DND-41 (cell line): ENCODE measurements at regions not wholly inside any gene's neighbourhood (a gene's known extent, or its start where the extent isn't known, plus 50 kb on each side); places are given as distances from the start of the nearest gene placed in this dataset.

Experiments used
- ATAC-seq: fragments of 200-7000 bp; cut with Tn5 transposase; 3 replicates; pipeline ENCODE4 v1.9.1; 2021; ENCODE audit warnings: low read depth; ENCODE audit not compliant: insufficient read depth
- DNase-seq: peaks from one replicate; pipeline ENCODE4 v3.0.0-alpha.2; 2020
- H2AFZ ChIP-seq: 2 replicates; pipeline ENCODE4 v1.6.0; 2012; ENCODE audit warnings: low read depth, low read length
- H3K27ac ChIP-seq: 2 replicates; pipeline ENCODE4 v1.5.1; 2012; ENCODE audit warnings: low read length, inconsistent platforms
- H3K27me3 ChIP-seq: fragments of 200-600 bp; sonication (generic); 2 replicates; pipeline ENCODE4 v1.6.0; 2012; ENCODE audit warnings: low read length, mild to moderate bottlenecking, inconsistent platforms; ENCODE audit not compliant: insufficient read depth, poor library complexity
- H3K36me3 ChIP-seq: 2 replicates; pipeline ENCODE4 v1.5.1; 2012; ENCODE audit warnings: low read length, inconsistent platforms; ENCODE audit not compliant: insufficient read depth
- H3K4me1 ChIP-seq: 2 replicates; pipeline ENCODE4 v1.5.1; 2012; ENCODE audit warnings: mild to moderate bottlenecking, low read length; ENCODE audit not compliant: insufficient read depth
- H3K4me2 ChIP-seq: 2 replicates; pipeline ENCODE4 v1.6.0; 2012; ENCODE audit warnings: mild to moderate bottlenecking, moderate library complexity, low read length, inconsistent platforms; ENCODE audit not compliant: insufficient read depth
- H3K4me3 ChIP-seq, 2 experiments: fragments of 200-600 bp in 1 of 2; shearing (Covaris generic) in 1 of 2; 2 replicates each; pipeline ENCODE4 v1.5.1; 2012 to 2016; ENCODE audit warnings: inconsistent platforms in 2 of 2, low read length in 2 of 2, mild to moderate bottlenecking in 2 of 2, low read depth in 1 of 2, moderate library complexity in 1 of 2
- H3K79me2 ChIP-seq: 2 replicates; pipeline ENCODE4 v1.6.0; 2012; ENCODE audit warnings: low read length, inconsistent platforms; ENCODE audit not compliant: insufficient read depth
- H3K9ac ChIP-seq: 2 replicates; pipeline ENCODE4 v1.6.0; 2012; ENCODE audit warnings: low read depth, mild to moderate bottlenecking, inconsistent platforms, low read length, moderate library complexity
- H3K9me3 ChIP-seq: 2 replicates; pipeline ENCODE4 v1.5.1; 2012; ENCODE audit warnings: low read length, moderate library complexity, mild to moderate bottlenecking, inconsistent platforms; ENCODE audit not compliant: insufficient read depth, severe bottlenecking
- H4K20me1 ChIP-seq: 2 replicates; pipeline ENCODE4 v1.6.0; 2012; ENCODE audit warnings: low read length; ENCODE audit not compliant: insufficient read depth
- EZH2 ChIP-seq: IDR thresholded peaks from 3 replicates; pipeline ENCODE4 v1.6.1; 2012; ENCODE audit warnings: borderline replicate concordance, low read depth, mild to moderate bottlenecking, moderate library complexity, low read length, inconsistent platforms; ENCODE audit not compliant: severe bottlenecking
- TF ChIP-seq, protein P1 (sequence below): IDR thresholded peaks from 2 replicates; pipeline ENCODE4 v1.5.1; 2012; ENCODE audit warnings: borderline replicate concordance, low read length, moderate library complexity, mild to moderate bottlenecking; ENCODE audit not compliant: poor library complexity, severe bottlenecking; ENCODE audit errors: extremely low read depth

DNA sequence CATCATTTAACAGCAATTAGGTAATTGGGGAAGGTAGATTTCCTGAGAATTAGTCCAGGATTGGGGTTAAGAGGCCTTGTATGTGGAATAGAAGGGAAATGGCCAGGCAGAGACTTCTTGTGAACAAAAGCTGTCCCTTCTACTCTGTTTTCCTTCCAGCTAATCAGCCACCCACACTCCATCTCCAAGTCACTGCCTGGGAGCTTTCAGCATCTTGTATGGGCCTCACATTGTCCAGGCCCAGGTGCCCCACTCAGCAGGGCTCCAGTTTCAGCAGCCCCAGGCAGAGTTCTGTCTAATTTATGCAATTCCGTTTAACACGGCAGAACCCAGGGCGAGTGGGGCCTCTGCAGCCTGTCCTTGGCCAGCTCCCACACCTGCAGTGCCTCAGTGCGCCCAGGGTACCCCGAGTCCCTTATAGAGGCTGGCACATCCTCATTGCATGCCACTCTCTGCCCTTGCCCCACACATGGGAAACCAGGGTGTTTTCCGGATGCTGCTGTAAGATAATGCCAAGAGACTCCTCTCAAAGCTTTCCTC is 113.0 kb downstream of the EDN3 start:
- TF ChIP-seq EZH2 = no peak
- TF ChIP-seq, protein P1, sequence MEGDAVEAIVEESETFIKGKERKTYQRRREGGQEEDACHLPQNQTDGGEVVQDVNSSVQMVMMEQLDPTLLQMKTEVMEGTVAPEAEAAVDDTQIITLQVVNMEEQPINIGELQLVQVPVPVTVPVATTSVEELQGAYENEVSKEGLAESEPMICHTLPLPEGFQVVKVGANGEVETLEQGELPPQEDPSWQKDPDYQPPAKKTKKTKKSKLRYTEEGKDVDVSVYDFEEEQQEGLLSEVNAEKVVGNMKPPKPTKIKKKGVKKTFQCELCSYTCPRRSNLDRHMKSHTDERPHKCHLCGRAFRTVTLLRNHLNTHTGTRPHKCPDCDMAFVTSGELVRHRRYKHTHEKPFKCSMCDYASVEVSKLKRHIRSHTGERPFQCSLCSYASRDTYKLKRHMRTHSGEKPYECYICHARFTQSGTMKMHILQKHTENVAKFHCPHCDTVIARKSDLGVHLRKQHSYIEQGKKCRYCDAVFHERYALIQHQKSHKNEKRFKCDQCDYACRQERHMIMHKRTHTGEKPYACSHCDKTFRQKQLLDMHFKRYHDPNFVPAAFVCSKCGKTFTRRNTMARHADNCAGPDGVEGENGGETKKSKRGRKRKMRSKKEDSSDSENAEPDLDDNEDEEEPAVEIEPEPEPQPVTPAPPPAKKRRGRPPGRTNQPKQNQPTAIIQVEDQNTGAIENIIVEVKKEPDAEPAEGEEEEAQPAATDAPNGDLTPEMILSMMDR = no peak
- no peak overlapping the region for H3K27ac ChIP-seq
- no peaks in the 10 kb centered on the region; the same call in 1 of the 2 replicates for H4K20me1 ChIP-seq
- no peaks in the 10 kb centered on the region for H3K9me3 ChIP-seq
- ATAC-seq (no peak), DNase-seq (no peak)
- no peaks in the 10 kb centered on the region for H3K79me2 ChIP-seq
- no peak overlapping the region for H2AFZ ChIP-seq
- no peaks in the 10 kb centered on the region for H3K36me3 ChIP-seq
- no peak overlapping the region for H3K4me2 ChIP-seq
- H3K27me3 ChIP-seq = peaks cover 18% of the 10 kb centered on the region
- no peak overlapping the region for H3K4me3 ChIP-seq
- no peaks in the 10 kb centered on the region for H3K4me1 ChIP-seq
- no peak overlapping the region for H3K9ac ChIP-seq

DNA sequence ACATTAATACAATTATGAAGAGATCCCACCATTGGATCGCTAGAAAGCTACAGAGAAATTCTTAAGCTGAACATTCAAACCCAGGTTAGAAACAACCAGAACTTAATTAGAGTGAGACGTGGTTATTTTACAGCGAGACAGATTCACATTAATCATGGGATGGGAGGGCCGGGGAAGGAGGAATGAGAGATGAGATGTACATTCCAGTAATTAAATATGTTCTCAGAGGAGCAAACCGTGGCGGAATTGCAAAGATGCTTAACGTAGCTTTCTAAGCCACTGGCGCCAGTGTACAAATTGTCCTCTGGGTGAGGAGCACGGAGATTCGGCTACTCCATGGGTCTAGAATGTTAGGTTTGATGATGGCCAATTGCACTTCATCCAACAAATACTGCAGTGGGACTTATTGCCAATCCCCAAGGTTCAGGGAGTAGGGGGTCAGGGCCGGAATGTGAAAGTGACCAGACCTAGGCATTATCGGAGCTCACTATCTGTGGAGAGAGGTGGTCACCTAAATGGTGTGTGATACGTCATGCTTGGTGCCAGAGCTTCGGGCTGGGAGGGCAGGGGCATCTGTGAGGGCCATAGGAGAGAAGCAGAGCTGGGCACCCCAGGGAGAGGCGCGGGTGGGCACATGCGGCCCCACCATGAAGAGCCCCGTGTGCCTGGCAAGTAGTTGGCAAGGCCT is 114.7 kb downstream of the EDN3 start:
- Histone ChIP-seq H3K36me3 (no peaks in the 10 kb centered on the region), H3K27ac (no peak overlapping the region), H3K27me3 (peaks cover 20% of the 10 kb centered on the region), H4K20me1 (no peaks in the 10 kb centered on the region; the same call in 1 of the 2 replicates), H2AFZ (no peak overlapping the region), H3K9me3 (no peaks in the 10 kb centered on the region), H3K9ac (no peak overlapping the region), H3K79me2 (no peaks in the 10 kb centered on the region), H3K4me3 (no peak overlapping the region), H3K4me2 (no peak overlapping the region), H3K4me1 (no peaks in the 10 kb centered on the region)
- no peak for TF ChIP-seq EZH2
- TF ChIP-seq, protein P1 = no peak
- ATAC-seq = no peak
- DNase-seq = no peak

DNA sequence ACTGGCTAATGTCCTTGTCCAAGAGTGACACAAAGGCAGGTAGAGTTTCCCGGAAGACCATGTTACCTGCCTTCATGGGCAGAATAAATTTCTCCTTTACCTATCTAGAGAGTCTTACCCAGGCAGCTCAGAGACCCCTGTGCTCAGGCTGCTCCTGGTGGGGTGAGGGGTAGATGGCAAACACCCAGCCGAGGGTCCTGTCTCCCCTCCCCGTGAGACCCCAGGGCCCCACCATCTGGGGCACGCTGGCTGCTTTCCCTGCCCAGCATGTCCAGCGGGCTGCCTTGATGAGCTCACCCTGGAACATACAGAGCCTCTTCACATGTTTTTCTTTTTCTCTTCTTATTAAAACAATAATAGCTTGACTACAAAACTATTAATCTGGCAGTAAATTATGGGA is 116.5 kb downstream of the EDN3 start:
- Histone ChIP-seq H3K4me2 (no peak overlapping the region), H3K9me3 (no peaks in the 10 kb centered on the region), H3K79me2 (no peaks in the 10 kb centered on the region), H3K9ac (no peak overlapping the region), H3K4me3 (no peak overlapping the region), H3K36me3 (no peaks in the 10 kb centered on the region), H4K20me1 (no peaks in the 10 kb centered on the region), H3K27ac (no peak overlapping the region), H3K4me1 (no peaks in the 10 kb centered on the region), H3K27me3 (peaks cover 20% of the 10 kb centered on the region), H2AFZ (no peak overlapping the region)
- DNase-seq (no peak), ATAC-seq (no peak)
- TF ChIP-seq, protein P1 = no peak
- no peak for TF ChIP-seq EZH2
